K562 (cell line): ENCODE measurements at regions not wholly inside any gene's neighbourhood (a gene's known extent, or its start where the extent isn't known, plus 50 kb on each side); places are given as distances from the start of the nearest gene placed in this dataset.

Experiments used
- MYBL2 ChIP-seq, 2 experiments: fragments of 450-650 bp in 1 of 2; sonication (generic) in 1 of 2; formaldehyde crosslinking in 1 of 2; IDR thresholded peaks; 2 replicates each; pipeline versions ENCODE4 v1.6.1 to v1.8.1; 2017 to 2022; ENCODE audit warnings: borderline replicate concordance in 1 of 2, inconsistent platforms in 1 of 2, low read depth in 1 of 2, mild to moderate bottlenecking in 1 of 2, missing genetic modification reagents in 1 of 2, moderate library complexity in 1 of 2
- NBN ChIP-seq: fragments of 450-650 bp; IDR thresholded peaks from 2 replicates; pipeline ENCODE4 v1.6.1; 2016; ENCODE audit warnings: low read depth, mild to moderate bottlenecking
- ZNF436 ChIP-seq: fragments of 250-450, 450-650 bp; sonication (Bioruptor Pico); formaldehyde crosslinking; IDR thresholded peaks from 2 replicates; pipeline ENCODE4 v1.7.0; 2020; ENCODE audit warnings: mild to moderate bottlenecking
- TF ChIP-seq, protein P1 (sequence below), 2 experiments: fragments of 200-800 bp in 1 of 2; sonication (Bioruptor generic) in 1 of 2; sonication (generic) in 1 of 2; formaldehyde crosslinking in 1 of 2; IDR thresholded peaks in 1 of 2; conservative IDR thresholded peaks in 1 of 2; 2 replicates each; pipeline versions ENCODE4 v1.5.0 to v1.6.1; 2016 to 2020; ENCODE audit warnings: missing compliant biosample characterization in 1 of 2, missing genetic modification characterization in 1 of 2, missing genetic modification reagents in 1 of 2
- TF ChIP-seq, protein P2 (sequence below): fragments of 450-650 bp; IDR thresholded peaks from 2 replicates; pipeline ENCODE4 v1.7.1; 2018; ENCODE audit warnings: mild to moderate bottlenecking, low read depth; ENCODE audit not compliant: partially characterized antibody

DNA sequence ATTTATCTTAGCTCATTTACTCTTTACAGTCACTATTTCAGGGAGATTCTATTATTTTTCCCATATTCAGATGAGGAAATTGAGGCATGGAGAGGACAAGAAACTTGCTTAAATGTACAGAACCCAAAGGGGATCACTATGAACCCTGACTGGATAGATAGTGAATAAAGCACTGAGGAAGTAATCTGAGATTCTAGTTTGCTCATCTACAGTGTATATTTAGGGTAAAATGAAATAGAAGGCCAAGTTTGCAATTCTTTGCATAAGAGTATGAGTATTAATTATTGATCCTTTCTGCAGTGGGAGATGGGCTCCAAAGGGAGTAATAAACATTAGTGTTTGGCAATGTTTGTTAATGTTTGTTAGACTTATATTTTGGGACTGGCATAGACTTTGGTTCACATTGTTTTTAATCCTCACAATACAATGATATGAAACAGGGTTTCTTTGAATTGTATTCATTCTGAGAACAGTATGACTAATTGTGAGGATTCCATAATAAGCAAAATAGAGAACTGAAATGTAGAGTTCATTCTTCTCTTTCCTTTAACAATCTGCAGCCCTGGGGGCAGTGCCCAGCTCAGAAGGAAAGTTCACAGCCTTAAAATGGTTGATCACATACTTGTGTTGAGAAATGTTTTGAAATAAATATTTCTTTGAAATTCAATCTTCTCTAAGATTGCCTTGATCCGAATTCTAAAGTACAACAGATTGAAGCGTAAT lies 131.0 kb upstream of the ZNF804B start (continued):
- TF ChIP-seq, protein P1, sequence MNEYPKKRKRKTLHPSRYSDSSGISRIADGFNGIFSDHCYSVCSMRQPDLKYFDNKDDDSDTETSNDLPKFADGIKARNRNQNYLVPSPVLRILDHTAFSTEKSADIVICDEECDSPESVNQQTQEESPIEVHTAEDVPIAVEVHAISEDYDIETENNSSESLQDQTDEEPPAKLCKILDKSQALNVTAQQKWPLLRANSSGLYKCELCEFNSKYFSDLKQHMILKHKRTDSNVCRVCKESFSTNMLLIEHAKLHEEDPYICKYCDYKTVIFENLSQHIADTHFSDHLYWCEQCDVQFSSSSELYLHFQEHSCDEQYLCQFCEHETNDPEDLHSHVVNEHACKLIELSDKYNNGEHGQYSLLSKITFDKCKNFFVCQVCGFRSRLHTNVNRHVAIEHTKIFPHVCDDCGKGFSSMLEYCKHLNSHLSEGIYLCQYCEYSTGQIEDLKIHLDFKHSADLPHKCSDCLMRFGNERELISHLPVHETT (CRISPR knock-in tag; conservative IDR thresholded peaks at IDR 0.05 in 1 of 2, IDR thresholded peaks at IDR 0.05 in 1 of 2), result no peak
- TF ChIP-seq NBN (no peak), MYBL2 (IDR thresholded peaks at IDR 0.05; ENCODE audit: low read depth) (no peak), MYBL2 (CRISPR knock-in tag; IDR thresholded peaks at IDR 0.05; ENCODE audit: borderline replicate concordance) (no peak), ZNF436 (CRISPR knock-in tag) (no peak)
- TF ChIP-seq, protein P2, sequence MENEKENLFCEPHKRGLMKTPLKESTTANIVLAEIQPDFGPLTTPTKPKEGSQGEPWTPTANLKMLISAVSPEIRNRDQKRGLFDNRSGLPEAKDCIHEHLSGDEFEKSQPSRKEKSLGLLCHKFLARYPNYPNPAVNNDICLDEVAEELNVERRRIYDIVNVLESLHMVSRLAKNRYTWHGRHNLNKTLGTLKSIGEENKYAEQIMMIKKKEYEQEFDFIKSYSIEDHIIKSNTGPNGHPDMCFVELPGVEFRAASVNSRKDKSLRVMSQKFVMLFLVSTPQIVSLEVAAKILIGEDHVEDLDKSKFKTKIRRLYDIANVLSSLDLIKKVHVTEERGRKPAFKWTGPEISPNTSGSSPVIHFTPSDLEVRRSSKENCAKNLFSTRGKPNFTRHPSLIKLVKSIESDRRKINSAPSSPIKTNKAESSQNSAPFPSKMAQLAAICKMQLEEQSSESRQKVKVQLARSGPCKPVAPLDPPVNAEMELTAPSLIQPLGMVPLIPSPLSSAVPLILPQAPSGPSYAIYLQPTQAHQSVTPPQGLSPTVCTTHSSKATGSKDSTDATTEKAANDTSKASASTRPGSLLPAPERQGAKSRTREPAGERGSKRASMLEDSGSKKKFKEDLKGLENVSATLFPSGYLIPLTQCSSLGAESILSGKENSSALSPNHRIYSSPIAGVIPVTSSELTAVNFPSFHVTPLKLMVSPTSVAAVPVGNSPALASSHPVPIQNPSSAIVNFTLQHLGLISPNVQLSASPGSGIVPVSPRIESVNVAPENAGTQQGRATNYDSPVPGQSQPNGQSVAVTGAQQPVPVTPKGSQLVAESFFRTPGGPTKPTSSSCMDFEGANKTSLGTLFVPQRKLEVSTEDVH, result no peak
